Chondrocyte (in vitro differentiated cells): ENCODE measurements at regions not wholly inside any gene's neighbourhood (a gene's known extent, or its start where the extent isn't known, plus 50 kb on each side); places are given as distances from the start of the nearest gene placed in this dataset.

Source experiments
- DNase-seq: peaks from one replicate; pipeline ENCODE4 v3.0.0; 2021; ENCODE audit warnings: mixed read lengths, low spot score
- H3K27ac Mint-ChIP-seq: one replicate; pipeline ENCODE4 v1.8.0; 2021; ENCODE audit warnings: mild to moderate bottlenecking, moderate library complexity, mixed read lengths; ENCODE audit not compliant: unreplicated experiment
- H3K27me3 Mint-ChIP-seq: 2 replicates; pipeline ENCODE4 v1.8.0; 2021; ENCODE audit warnings: low read depth, mixed read lengths
- H3K36me3 Mint-ChIP-seq: 2 replicates; pipeline ENCODE4 v1.8.0; 2021; ENCODE audit warnings: low read depth, mixed read lengths
- H3K4me1 Mint-ChIP-seq: 2 replicates; pipeline ENCODE4 v1.8.0; 2021; ENCODE audit warnings: low read depth, mild to moderate bottlenecking, mixed read lengths
- H3K4me3 Mint-ChIP-seq: one replicate; pipeline ENCODE4 v1.8.0; 2021; ENCODE audit warnings: mild to moderate bottlenecking, moderate library complexity, mixed read lengths; ENCODE audit not compliant: unreplicated experiment
- H3K9me3 Mint-ChIP-seq: 2 replicates; pipeline ENCODE4 v1.8.0; 2021; ENCODE audit warnings: low read depth, mixed read lengths
- CTCF ChIP-seq: fragments of 200-600 bp; sonication (generic); IDR thresholded peaks from 2 replicates; pipeline ENCODE4 v1.5.0; 2021; ENCODE audit warnings: antibody characterized with exemption, mild to moderate bottlenecking, moderate library complexity

- no peaks in the 10 kb centered on the region for H3K27me3 Mint-ChIP-seq
- H3K9me3 Mint-ChIP-seq = peaks cover 29% of the 10 kb centered on the region
- no peak for TF ChIP-seq CTCF
- H3K4me3 Mint-ChIP-seq = no peak overlapping the region
- H3K36me3 Mint-ChIP-seq = peaks cover 9% of the 10 kb centered on the region
- peaks cover 61% of the 10 kb centered on the region for H3K4me1 Mint-ChIP-seq
- DNase-seq = no peak
- H3K27ac Mint-ChIP-seq = peak overlapping the region; percentile 13
Observed at GRCh38 chr6:140438346-140438735, 1063.9 kb upstream of the CITED2 start.

GRCh38 chr6:140437619-140438345 lies 1063.3 kb upstream of the CITED2 start:
- no peak overlapping the region for H3K4me3 Mint-ChIP-seq
- H3K27ac Mint-ChIP-seq = peak overlapping the region; percentile 13
- H3K4me1 Mint-ChIP-seq = peaks cover 61% of the 10 kb centered on the region
- H3K36me3 Mint-ChIP-seq = peaks cover 14% of the 10 kb centered on the region
- DNase-seq = no peak
- peaks cover 35% of the 10 kb centered on the region for H3K9me3 Mint-ChIP-seq
- no peak for TF ChIP-seq CTCF
- no peaks in the 10 kb centered on the region for H3K27me3 Mint-ChIP-seq

GRCh38 chr6:140436023-140436811 lies 1061.8 kb upstream of the CITED2 start:
- peaks cover 51% of the 10 kb centered on the region for H3K4me1 Mint-ChIP-seq
- no peak overlapping the region for H3K4me3 Mint-ChIP-seq
- H3K9me3 Mint-ChIP-seq = peaks cover 37% of the 10 kb centered on the region
- DNase-seq = no peak
- no peak for TF ChIP-seq CTCF
- H3K36me3 Mint-ChIP-seq = peaks cover 14% of the 10 kb centered on the region
- no peaks in the 10 kb centered on the region for H3K27me3 Mint-ChIP-seq
- peak overlapping the region; percentile 67 for H3K27ac Mint-ChIP-seq

- Mint-ChIP-seq H3K27me3 (no peaks in the 10 kb centered on the region), H3K4me3 (no peak overlapping the region), H3K4me1 (peaks cover 46% of the 10 kb centered on the region), H3K36me3 (peaks cover 14% of the 10 kb centered on the region), H3K27ac (no peak overlapping the region), H3K9me3 (peaks cover 39% of the 10 kb centered on the region)
- no peak for TF ChIP-seq CTCF
- DNase-seq = no peak
Observed at GRCh38 chr6:140434761-140435160, 1060.3 kb upstream of the CITED2 start.

- Mint-ChIP-seq H3K4me3 (no peak overlapping the region), H3K9me3 (peaks cover 43% of the 10 kb centered on the region), H3K27me3 (no peaks in the 10 kb centered on the region), H3K36me3 (peaks cover 14% of the 10 kb centered on the region), H3K27ac (no peak overlapping the region), H3K4me1 (peaks cover 36% of the 10 kb centered on the region)
- no peak for TF ChIP-seq CTCF
- DNase-seq = no peak
Observed at GRCh38 chr6:140433072-140433471, 1058.6 kb upstream of the CITED2 start.
